ENCODE measurements at regions not wholly inside any gene's neighbourhood (a gene's known extent, or its start where the extent isn't known, plus 50 kb on each side); places are given as distances from the start of the nearest gene placed in this dataset.

GRCh38 chr7:45238806-45239205 is 81.2 kb downstream of the RAMP3 start:
- Histone ChIP-seq H3K27me3 (ENCODE audit: insufficient read depth, poor library complexity, severe bottlenecking) (peaks cover 14% of the 10 kb centered on the region), H3K27ac (replicated peaks) (no peak overlapping the region), H3K4me3 (replicated peaks; ENCODE audit: insufficient read depth, low read length) (no peak overlapping the region)
- TF ChIP-seq GABPA (IDR thresholded peaks at IDR 0.05; ENCODE audit: low read depth) (no peak), POLR2AphosphoS5 (IDR thresholded peaks at IDR 0.05; ENCODE audit: low read depth) (no peak), SPI1 (IDR thresholded peaks at IDR 0.05; ENCODE audit: borderline replicate concordance, low read depth) (no peak), CTCF (IDR thresholded peaks at IDR 0.05; ENCODE audit: insufficient read depth, low read length) (no peak)
- TF ChIP-seq, protein P1, sequence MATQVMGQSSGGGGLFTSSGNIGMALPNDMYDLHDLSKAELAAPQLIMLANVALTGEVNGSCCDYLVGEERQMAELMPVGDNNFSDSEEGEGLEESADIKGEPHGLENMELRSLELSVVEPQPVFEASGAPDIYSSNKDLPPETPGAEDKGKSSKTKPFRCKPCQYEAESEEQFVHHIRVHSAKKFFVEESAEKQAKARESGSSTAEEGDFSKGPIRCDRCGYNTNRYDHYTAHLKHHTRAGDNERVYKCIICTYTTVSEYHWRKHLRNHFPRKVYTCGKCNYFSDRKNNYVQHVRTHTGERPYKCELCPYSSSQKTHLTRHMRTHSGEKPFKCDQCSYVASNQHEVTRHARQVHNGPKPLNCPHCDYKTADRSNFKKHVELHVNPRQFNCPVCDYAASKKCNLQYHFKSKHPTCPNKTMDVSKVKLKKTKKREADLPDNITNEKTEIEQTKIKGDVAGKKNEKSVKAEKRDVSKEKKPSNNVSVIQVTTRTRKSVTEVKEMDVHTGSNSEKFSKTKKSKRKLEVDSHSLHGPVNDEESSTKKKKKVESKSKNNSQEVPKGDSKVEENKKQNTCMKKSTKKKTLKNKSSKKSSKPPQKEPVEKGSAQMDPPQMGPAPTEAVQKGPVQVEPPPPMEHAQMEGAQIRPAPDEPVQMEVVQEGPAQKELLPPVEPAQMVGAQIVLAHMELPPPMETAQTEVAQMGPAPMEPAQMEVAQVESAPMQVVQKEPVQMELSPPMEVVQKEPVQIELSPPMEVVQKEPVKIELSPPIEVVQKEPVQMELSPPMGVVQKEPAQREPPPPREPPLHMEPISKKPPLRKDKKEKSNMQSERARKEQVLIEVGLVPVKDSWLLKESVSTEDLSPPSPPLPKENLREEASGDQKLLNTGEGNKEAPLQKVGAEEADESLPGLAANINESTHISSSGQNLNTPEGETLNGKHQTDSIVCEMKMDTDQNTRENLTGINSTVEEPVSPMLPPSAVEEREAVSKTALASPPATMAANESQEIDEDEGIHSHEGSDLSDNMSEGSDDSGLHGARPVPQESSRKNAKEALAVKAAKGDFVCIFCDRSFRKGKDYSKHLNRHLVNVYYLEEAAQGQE (IDR thresholded peaks at IDR 0.05; ENCODE audit: insufficient replicate concordance, low read depth), result no peak
- DNase-seq (ENCODE audit: low read depth in 1 of 2, low spot score in 1 of 2), result no peak

DNA sequence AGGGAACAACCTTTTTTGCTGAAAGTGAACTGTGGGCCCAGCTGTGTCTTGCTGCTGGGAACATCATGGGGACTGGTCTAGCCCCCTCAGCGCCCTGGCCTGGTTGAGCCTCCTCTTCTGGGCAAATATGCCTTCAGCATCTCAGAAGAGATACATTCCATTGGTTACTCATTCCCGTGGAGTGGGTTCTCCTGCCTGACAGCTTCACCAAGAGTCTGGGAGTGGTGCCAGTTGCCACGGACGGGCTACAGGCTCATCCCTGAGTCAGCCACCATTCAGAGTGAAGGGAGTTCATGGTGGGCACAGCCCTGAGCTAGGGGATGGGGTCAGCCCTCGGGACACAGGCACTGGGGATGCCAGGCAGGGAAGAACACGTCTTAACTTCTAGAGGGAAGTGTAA is 81.9 kb downstream of the RAMP3 start:
- Histone ChIP-seq H3K27me3 (ENCODE audit: insufficient read depth, poor library complexity, severe bottlenecking) (peaks cover 14% of the 10 kb centered on the region), H3K4me3 (replicated peaks; ENCODE audit: insufficient read depth, low read length) (no peak overlapping the region), H3K27ac (replicated peaks) (no peak overlapping the region)
- TF ChIP-seq CTCF (IDR thresholded peaks at IDR 0.05; ENCODE audit: insufficient read depth, low read length) (no peak), POLR2AphosphoS5 (IDR thresholded peaks at IDR 0.05; ENCODE audit: low read depth) (no peak), SPI1 (IDR thresholded peaks at IDR 0.05; ENCODE audit: borderline replicate concordance, low read depth) (no peak), GABPA (IDR thresholded peaks at IDR 0.05; ENCODE audit: low read depth) (no peak)
- TF ChIP-seq, protein P1 (IDR thresholded peaks at IDR 0.05; ENCODE audit: insufficient replicate concordance, low read depth), result no peak
- no peak for DNase-seq (ENCODE audit: low read depth in 1 of 2, low spot score in 1 of 2)

- Histone ChIP-seq H3K27ac (replicated peaks) (no peak overlapping the region), H3K27me3 (ENCODE audit: insufficient read depth, poor library complexity, severe bottlenecking) (peaks cover 14% of the 10 kb centered on the region), H3K4me3 (replicated peaks; ENCODE audit: insufficient read depth, low read length) (no peak overlapping the region)
- DNase-seq (ENCODE audit: low read depth in 1 of 2, low spot score in 1 of 2), result no peak
- TF ChIP-seq GABPA (IDR thresholded peaks at IDR 0.05; ENCODE audit: low read depth) (no peak), SPI1 (IDR thresholded peaks at IDR 0.05; ENCODE audit: borderline replicate concordance, low read depth) (no peak), POLR2AphosphoS5 (IDR thresholded peaks at IDR 0.05; ENCODE audit: low read depth) (no peak), CTCF (IDR thresholded peaks at IDR 0.05; ENCODE audit: insufficient read depth, low read length) (no peak)
- TF ChIP-seq, protein P1 (IDR thresholded peaks at IDR 0.05; ENCODE audit: insufficient replicate concordance, low read depth), result no peak
Observed at GRCh38 chr7:45240273-45240771, 82.7 kb downstream of the RAMP3 start.
